GF-D8 (cell line): ENCODE measurements at regions not wholly inside any gene's neighbourhood (a gene's known extent, or its start where the extent isn't known, plus 50 kb on each side); places are given as distances from the start of the nearest gene placed in this dataset.
"Not testable (repeated sequence)": the region's sequence is repeated elsewhere in the genome, so short reads cannot be mapped to it uniquely, and the experiment has no call there.

ENCODE experiments used
- DNase-seq: peaks from one replicate; lab custom pipeline; 2025; lab: John Stamatoyannopoulos, UW

GRCh38 chr9:65395121-65395520 lies 110.1 kb upstream of the FOXD4L5 start:
- not testable (repeated sequence) for DNase-seq

GRCh38 chr9:65393111-65393810 lies 108.3 kb upstream of the FOXD4L5 start:
- not testable (repeated sequence) for DNase-seq

- not testable (repeated sequence) for DNase-seq
Observed at GRCh38 chr9:65392611-65393010, 107.6 kb upstream of the FOXD4L5 start.

GRCh38 chr9:65389710-65390109 lies 104.7 kb upstream of the FOXD4L5 start:
- not testable (repeated sequence) for DNase-seq

GRCh38 chr9:65389216-65389615 lies 104.2 kb upstream of the FOXD4L5 start:
- DNase-seq: not testable (repeated sequence)

- DNase-seq: not testable (repeated sequence)
Observed at GRCh38 chr9:65386699-65387098, 101.7 kb upstream of the FOXD4L5 start.

- not testable (repeated sequence) for DNase-seq
Observed at GRCh38 chr9:65386191-65386590, 101.2 kb upstream of the FOXD4L5 start.

- DNase-seq: not testable (repeated sequence)
Observed at GRCh38 chr9:65385655-65386024, 100.6 kb upstream of the FOXD4L5 start.

GRCh38 chr9:65384759-65385654 lies 100.0 kb upstream of the FOXD4L5 start:
- DNase-seq: not testable (repeated sequence)

GRCh38 chr9:65384066-65384465 lies 99.1 kb upstream of the FOXD4L5 start:
- not testable (repeated sequence) for DNase-seq

GRCh38 chr9:65383646-65384045 lies 98.6 kb upstream of the FOXD4L5 start:
- not testable (repeated sequence) for DNase-seq

GRCh38 chr9:65382701-65383318 lies 97.8 kb upstream of the FOXD4L5 start:
- DNase-seq: not testable (repeated sequence)
